ENCODE measurements at regions not wholly inside any gene's neighbourhood (a gene's known extent, or its start where the extent isn't known, plus 50 kb on each side); places are given as distances from the start of the nearest gene placed in this dataset.

DNA sequence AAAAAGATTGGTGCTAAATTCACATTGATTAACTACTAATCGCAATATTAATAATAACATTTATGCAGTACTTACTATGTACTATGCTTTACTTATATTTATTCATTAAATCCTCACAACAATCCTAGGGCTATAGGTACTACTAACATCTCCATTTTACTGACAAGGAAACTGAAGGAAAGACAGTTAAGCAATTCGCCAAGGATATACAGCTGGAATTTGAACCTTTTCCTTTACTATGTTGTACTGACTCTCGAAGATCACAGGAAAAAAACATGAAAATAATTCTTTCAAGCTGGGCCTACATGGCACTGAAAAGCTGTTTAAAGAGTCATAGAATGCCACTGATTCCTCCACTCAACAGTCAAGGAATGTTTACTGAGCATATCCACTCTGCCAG is 185.4 kb downstream of the IPMK start:
- Histone ChIP-seq H3K4me3 (ENCODE audit: low read depth in 2 of 2, low read length in 1 of 2) (no peak overlapping the region), H2AFZ (ENCODE audit: low read depth) (no peak overlapping the region), H3K9ac (no peak overlapping the region), H3K79me2 (ENCODE audit: insufficient read depth) (no peaks in the 10 kb centered on the region), H4K20me1 (ENCODE audit: insufficient read depth) (no peaks in the 10 kb centered on the region), H3K36me3 (replicated peaks in 1 of 2; ENCODE audit: control insufficient read depth in 1 of 2, insufficient read depth in 2 of 2, low read length in 1 of 2) (no peaks in the 10 kb centered on the region), H3K9me2 (no peaks in the 10 kb centered on the region), H3K9me3 (no peaks in the 10 kb centered on the region), H3K27ac (ENCODE audit: low read depth in 2 of 2, low read length in 1 of 2) (no peak overlapping the region), H3K4me1 (ENCODE audit: control insufficient read depth in 1 of 2, insufficient read depth in 2 of 2, low read depth in 1 of 2, low read length in 1 of 2) (peaks cover 0 to 4% of the 10 kb centered on the region in 2 experiments; a peak in 1 of 4 replicates), H3F3A (replicated peaks; ENCODE audit: insufficient read depth) (no peaks in the 10 kb centered on the region), H3K27me3 (ENCODE audit: insufficient read depth) (no peaks in the 10 kb centered on the region), H3K4me2 (no peak overlapping the region)
- CTCF ChIA-PET, result interaction anchor here (1.1 kb wide), 1 partner anchor 16 kb away, joined by 3 read pairs; no protein-coding TSS in a partner anchor
- DNase-seq, result no peak
- TF ChIP-seq POLR2AphosphoS5 (IDR thresholded peaks at IDR 0.05; ENCODE audit: low read depth, low read length), result no peak
- no peak for TF ChIP-seq NFIC (IDR thresholded peaks at IDR 0.05; ENCODE audit: borderline replicate concordance)
- TF ChIP-seq, protein P1, sequence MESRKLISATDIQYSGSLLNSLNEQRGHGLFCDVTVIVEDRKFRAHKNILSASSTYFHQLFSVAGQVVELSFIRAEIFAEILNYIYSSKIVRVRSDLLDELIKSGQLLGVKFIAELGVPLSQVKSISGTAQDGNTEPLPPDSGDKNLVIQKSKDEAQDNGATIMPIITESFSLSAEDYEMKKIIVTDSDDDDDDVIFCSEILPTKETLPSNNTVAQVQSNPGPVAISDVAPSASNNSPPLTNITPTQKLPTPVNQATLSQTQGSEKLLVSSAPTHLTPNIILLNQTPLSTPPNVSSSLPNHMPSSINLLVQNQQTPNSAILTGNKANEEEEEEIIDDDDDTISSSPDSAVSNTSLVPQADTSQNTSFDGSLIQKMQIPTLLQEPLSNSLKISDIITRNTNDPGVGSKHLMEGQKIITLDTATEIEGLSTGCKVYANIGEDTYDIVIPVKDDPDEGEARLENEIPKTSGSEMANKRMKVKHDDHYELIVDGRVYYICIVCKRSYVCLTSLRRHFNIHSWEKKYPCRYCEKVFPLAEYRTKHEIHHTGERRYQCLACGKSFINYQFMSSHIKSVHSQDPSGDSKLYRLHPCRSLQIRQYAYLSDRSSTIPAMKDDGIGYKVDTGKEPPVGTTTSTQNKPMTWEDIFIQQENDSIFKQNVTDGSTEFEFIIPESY (IDR thresholded peaks at IDR 0.05; ENCODE audit: borderline replicate concordance, low read depth), result no peak
- TF ChIP-seq YY1 (IDR thresholded peaks at IDR 0.05; ENCODE audit: low read depth), result no peak
- TF ChIP-seq, protein P2, sequence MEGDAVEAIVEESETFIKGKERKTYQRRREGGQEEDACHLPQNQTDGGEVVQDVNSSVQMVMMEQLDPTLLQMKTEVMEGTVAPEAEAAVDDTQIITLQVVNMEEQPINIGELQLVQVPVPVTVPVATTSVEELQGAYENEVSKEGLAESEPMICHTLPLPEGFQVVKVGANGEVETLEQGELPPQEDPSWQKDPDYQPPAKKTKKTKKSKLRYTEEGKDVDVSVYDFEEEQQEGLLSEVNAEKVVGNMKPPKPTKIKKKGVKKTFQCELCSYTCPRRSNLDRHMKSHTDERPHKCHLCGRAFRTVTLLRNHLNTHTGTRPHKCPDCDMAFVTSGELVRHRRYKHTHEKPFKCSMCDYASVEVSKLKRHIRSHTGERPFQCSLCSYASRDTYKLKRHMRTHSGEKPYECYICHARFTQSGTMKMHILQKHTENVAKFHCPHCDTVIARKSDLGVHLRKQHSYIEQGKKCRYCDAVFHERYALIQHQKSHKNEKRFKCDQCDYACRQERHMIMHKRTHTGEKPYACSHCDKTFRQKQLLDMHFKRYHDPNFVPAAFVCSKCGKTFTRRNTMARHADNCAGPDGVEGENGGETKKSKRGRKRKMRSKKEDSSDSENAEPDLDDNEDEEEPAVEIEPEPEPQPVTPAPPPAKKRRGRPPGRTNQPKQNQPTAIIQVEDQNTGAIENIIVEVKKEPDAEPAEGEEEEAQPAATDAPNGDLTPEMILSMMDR (IDR thresholded peaks at IDR 0.05), result no peak
- TF ChIP-seq MXI1 (IDR thresholded peaks at IDR 0.05; ENCODE audit: low read depth, low read length), result no peak
- TF ChIP-seq, protein P3, sequence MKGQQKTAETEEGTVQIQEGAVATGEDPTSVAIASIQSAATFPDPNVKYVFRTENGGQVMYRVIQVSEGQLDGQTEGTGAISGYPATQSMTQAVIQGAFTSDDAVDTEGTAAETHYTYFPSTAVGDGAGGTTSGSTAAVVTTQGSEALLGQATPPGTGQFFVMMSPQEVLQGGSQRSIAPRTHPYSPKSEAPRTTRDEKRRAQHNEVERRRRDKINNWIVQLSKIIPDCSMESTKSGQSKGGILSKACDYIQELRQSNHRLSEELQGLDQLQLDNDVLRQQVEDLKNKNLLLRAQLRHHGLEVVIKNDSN (IDR thresholded peaks at IDR 0.05; ENCODE audit: borderline replicate concordance, low read depth), result no peak
- no peak for TF ChIP-seq RFX5 (IDR thresholded peaks at IDR 0.05; ENCODE audit: low read length)
- TF ChIP-seq GABPA (IDR thresholded peaks at IDR 0.05; ENCODE audit: low read depth), result no peak
- TF ChIP-seq TAF1 (IDR thresholded peaks at IDR 0.05; ENCODE audit: borderline replicate concordance, low read depth, low read length), result no peak
- 56% methylated on average over 3 of the region's 3 CpGs for WGBS (ENCODE audit: low lambda C conversion rate)
- POLR2A ChIA-PET, result no interaction called here

DNA sequence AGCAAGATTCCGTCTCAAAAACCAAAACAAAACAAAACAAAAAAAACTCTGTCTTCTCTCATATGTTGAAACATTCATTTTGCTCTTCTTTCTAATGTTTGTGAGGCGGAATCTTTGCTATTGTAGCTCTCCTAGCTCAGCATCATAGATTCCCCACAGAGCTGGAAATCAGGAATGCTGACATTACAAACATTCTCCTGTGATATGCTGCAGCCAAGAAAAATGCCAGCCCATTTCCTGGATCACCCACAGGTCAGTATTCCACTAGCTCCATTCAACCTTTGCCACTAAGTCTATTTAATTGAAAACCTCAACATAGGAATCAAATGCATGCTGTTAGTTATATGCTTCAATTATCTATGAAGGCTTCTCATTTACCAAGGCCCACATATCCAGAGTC is 186.3 kb downstream of the IPMK start:
- no peaks in the 10 kb centered on the region for H3K27me3 ChIP-seq (ENCODE audit: insufficient read depth)
- no peaks in the 10 kb centered on the region for H3K79me2 ChIP-seq (ENCODE audit: insufficient read depth)
- no peaks in the 10 kb centered on the region for H4K20me1 ChIP-seq (ENCODE audit: insufficient read depth)
- no peak overlapping the region for H3K4me3 ChIP-seq (ENCODE audit: low read depth in 2 of 2, low read length in 1 of 2)
- no peaks in the 10 kb centered on the region for H3K36me3 ChIP-seq (replicated peaks in 1 of 2; ENCODE audit: control insufficient read depth in 1 of 2, insufficient read depth in 2 of 2, low read length in 1 of 2)
- no peaks in the 10 kb centered on the region for H3K9me3 ChIP-seq
- H3K9me2 ChIP-seq, result no peaks in the 10 kb centered on the region
- H3K4me1 ChIP-seq (ENCODE audit: control insufficient read depth in 1 of 2, insufficient read depth in 2 of 2, low read depth in 1 of 2, low read length in 1 of 2), result peaks cover 0 to 4% of the 10 kb centered on the region in 2 experiments; a peak in 1 of 4 replicates
- no peak overlapping the region for H2AFZ ChIP-seq (ENCODE audit: low read depth)
- H3K4me2 ChIP-seq, result no peak overlapping the region
- 9% methylated on average over 2 of the region's 2 CpGs for whole genome bisulfite sequencing (ENCODE audit: low lambda C conversion rate)
- H3K9ac ChIP-seq, result no peak overlapping the region
- DNase-seq, result no peak
- TF ChIP-seq RXRA (IDR thresholded peaks at IDR 0.05; ENCODE audit: borderline replicate concordance, low read depth) (no peak), RAD21 (IDR thresholded peaks at IDR 0.05; ENCODE audit: low read length) (no peak), CHD2 (IDR thresholded peaks at IDR 0.05; ENCODE audit: low read length, partially characterized antibody) (no peak), JUND (IDR thresholded peaks at IDR 0.05) (no peak)
- TF ChIP-seq, protein P4, sequence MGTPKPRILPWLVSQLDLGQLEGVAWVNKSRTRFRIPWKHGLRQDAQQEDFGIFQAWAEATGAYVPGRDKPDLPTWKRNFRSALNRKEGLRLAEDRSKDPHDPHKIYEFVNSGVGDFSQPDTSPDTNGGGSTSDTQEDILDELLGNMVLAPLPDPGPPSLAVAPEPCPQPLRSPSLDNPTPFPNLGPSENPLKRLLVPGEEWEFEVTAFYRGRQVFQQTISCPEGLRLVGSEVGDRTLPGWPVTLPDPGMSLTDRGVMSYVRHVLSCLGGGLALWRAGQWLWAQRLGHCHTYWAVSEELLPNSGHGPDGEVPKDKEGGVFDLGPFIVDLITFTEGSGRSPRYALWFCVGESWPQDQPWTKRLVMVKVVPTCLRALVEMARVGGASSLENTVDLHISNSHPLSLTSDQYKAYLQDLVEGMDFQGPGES (IDR thresholded peaks at IDR 0.05; ENCODE audit: low read depth, low read length), result no peak
- ChIA-PET CTCF (no interaction called here), POLR2A (no interaction called here)
- H3F3A ChIP-seq (replicated peaks; ENCODE audit: insufficient read depth), result no peaks in the 10 kb centered on the region
- no peak overlapping the region for H3K27ac ChIP-seq (ENCODE audit: low read depth in 2 of 2, low read length in 1 of 2)
